HL-60 (cell line): ENCODE measurements at regions not wholly inside any gene's neighbourhood (a gene's known extent, or its start where the extent isn't known, plus 50 kb on each side); places are given as distances from the start of the nearest gene placed in this dataset.

Experiments used
- CTCF ChIP-seq: IDR thresholded peaks from one replicate; pipeline ENCODE4 v1.5.1; 2011; ENCODE audit warnings: low read length, control low read depth, inconsistent platforms; ENCODE audit not compliant: insufficient read depth
- GABPA ChIP-seq: IDR thresholded peaks from 2 replicates; pipeline ENCODE4 v1.6.1; 2012; ENCODE audit warnings: low read depth
- REST ChIP-seq: IDR thresholded peaks from 2 replicates; pipeline ENCODE4 v1.6.1; 2012; ENCODE audit warnings: low read depth; ENCODE audit not compliant: insufficient replicate concordance
- SPI1 ChIP-seq: IDR thresholded peaks from 2 replicates; pipeline ENCODE4 v1.6.1; 2012; ENCODE audit warnings: low read depth, mild to moderate bottlenecking, borderline replicate concordance

GRCh38 chr2:12606472-12607000 lies 110.2 kb upstream of the TRIB2 start:
- TF ChIP-seq CTCF (no peak), GABPA (no peak), REST (no peak), SPI1 (no peak)
